ENCODE measurements at regions not wholly inside any gene's neighbourhood (a gene's known extent, or its start where the extent isn't known, plus 50 kb on each side); places are given as distances from the start of the nearest gene placed in this dataset.
"Not testable (repeated sequence)": the region's sequence is repeated elsewhere in the genome, so short reads cannot be mapped to it uniquely, and the experiment has no call there.

GRCh38 chr14:53286301-53286700, 133.2 kb upstream of the DDHD1 start:
- no peak for DNase-seq (ENCODE audit: low spot score)

- DNase-seq (ENCODE audit: low spot score): no peak
These were observed 132.7 kb upstream of the DDHD1 start for GRCh38 chr14:53285821-53286220.

- no peak for DNase-seq (ENCODE audit: low spot score)
These were observed 131.9 kb upstream of the DDHD1 start for GRCh38 chr14:53285064-53285463.

GRCh38 chr14:53278602-53279506, 125.7 kb upstream of the DDHD1 start:
- no peak for DNase-seq (ENCODE audit: low spot score)

DNA sequence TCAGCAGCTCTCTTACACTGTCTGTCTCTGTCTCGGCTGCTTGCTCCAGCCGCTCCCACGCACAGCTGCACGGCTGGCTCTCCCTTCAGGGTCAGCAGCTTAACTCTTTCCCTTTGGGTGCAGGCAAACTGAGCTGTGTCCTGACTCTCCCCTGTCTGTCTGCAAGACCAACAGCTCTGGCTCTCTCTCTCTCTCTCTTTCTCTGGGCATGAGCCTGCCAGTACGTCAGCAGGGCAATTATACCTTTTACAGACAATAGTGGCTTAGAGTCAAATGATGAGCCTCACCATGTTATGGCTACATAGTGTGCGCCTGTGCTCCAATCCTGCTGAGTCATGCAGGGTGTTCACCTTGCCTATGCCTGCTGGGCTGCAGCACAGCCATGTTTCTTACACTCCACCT, 120.5 kb upstream of the DDHD1 start:
- no peak for DNase-seq (ENCODE audit: low spot score)

GRCh38 chr14:53265025-53265424, 111.9 kb upstream of the DDHD1 start:
- DNase-seq (ENCODE audit: low spot score): no peak

DNA sequence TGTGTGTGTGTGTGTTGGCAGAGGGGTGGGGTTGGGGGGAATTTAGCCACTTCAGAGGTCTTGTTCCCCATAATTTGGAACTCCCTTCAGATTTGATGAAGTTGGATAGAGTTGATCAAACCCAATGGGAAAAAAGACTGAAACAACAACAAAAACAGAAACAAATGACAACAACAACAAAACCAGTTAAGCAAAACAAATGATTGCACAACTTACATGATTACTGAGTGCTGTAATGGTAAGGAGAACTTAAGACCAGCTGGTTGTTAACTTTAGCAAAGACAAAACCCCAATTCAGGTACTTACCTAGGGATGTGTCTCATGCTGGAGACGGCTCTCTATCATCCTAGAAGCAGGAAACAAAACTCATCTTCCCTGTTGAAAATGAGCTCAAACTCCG, 107.8 kb upstream of the DDHD1 start:
- no peak for DNase-seq (ENCODE audit: low spot score)

DNA sequence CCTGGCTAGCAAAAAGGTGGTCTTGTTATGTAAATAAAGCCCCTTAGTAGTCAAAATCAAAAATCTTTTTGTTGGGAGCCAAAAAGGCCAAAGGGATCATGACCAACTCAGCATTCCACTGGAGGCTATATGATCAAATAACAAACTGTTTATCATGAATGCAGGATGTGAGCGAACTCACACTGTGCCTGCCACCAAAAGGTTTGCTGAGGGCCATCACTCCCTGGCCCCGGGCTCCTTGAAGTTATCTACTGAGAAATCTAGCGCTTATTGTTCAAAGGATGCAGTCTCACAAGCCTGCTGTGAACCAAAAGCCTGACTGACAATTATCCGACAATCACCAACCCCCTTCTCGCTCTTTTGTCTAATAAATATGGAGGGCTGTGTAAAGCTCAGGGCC, 107.2 kb upstream of the DDHD1 start:
- no peak for DNase-seq (ENCODE audit: low spot score)

- no peak for DNase-seq (ENCODE audit: low spot score)
These were observed 99.0 kb upstream of the DDHD1 start for GRCh38 chr14:53252141-53252540.

GRCh38 chr14:53249059-53249458, 95.9 kb upstream of the DDHD1 start:
- DNase-seq (ENCODE audit: low spot score): no peak

DNA sequence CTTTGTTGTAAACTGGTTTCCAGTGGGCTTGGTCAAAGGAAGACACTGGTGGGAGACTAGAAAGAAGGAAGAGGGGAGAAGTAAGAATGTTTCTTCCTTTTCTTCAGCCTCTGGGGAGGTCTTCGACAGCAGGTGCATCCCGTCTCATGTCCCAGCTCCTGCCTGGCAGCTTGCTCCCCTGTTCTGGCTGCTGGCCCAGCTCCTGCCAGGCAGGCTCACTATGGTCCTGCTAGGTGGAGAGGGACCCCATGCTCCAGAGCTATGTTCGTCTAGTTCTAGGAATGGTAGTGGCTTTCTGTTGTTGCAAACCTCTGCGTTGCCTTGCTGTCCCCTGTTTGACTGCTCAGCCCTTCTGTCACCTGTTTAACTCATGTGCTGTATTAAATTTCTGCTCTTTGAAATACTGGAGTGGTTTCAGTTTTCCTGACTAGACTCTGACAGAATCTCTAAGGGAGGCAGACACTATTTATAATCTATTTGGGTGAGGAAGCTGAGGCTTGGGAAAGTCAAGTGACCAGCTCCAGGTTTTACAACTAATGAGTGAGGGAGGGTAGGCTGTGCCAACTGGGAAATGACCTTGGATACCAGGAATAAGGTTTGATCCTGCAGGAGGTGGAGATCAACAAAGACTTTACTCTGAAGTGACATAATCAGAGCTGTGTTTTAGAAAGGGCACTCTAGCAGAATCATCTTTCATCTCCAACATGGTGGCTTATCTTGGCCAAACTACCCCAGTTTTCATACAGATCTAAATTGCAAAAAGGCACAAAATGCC, 94.7 kb upstream of the DDHD1 start:
- no peak for DNase-seq (ENCODE audit: low spot score)

DNA sequence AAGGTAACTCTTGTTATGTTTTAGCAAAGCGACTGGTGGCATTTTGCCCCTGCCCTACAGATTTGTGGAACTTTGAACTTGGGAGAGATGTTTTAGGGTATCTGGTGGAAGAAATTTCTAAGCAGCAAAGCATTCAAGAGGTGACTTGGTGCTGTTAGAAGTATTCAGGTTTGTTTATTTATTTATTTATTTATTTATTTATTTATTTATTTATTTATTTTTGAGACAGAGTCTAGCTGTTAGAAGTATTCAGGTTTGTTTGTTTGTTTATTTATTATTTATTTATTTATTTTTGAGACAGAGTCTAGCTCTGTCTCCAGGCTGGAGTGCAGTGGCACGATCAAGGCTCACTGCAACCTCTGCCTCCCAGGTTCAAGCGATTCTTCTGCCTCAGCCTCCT, 89.8 kb upstream of the DDHD1 start:
- DNase-seq (ENCODE audit: low spot score): not testable (repeated sequence)

- DNase-seq (ENCODE audit: low spot score): no peak
These were observed 84.4 kb upstream of the DDHD1 start for GRCh38 chr14:53237488-53237887.

GRCh38 chr14:53236708-53237107, 83.6 kb upstream of the DDHD1 start:
- DNase-seq (ENCODE audit: low spot score): no peak

DNA sequence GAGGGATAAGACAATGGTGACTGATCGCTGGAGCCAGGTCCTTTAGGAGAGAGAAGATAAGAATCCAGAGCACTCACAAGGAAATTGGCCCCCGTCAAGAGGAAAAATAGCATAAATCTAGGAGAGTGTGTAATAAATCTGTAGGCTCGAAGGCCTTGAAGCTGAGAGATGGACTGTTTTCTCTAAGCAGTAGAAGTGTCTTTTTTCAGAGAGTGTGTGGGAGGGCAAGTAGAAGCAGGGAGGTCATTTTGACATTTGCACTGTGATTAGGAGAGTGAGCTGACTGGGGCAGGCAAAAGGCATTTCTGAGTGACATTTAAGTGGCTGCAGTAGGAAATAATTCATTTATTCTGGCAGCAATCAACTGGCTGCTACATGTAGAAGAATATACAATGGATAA, 78.0 kb upstream of the DDHD1 start:
- no peak for DNase-seq (ENCODE audit: low spot score)

- no peak for DNase-seq (ENCODE audit: low spot score)
These were observed 75.8 kb upstream of the DDHD1 start for GRCh38 chr14:53228966-53229365.

GRCh38 chr14:53227154-53227718, 74.1 kb upstream of the DDHD1 start:
- no peak for DNase-seq (ENCODE audit: low spot score)

DNA sequence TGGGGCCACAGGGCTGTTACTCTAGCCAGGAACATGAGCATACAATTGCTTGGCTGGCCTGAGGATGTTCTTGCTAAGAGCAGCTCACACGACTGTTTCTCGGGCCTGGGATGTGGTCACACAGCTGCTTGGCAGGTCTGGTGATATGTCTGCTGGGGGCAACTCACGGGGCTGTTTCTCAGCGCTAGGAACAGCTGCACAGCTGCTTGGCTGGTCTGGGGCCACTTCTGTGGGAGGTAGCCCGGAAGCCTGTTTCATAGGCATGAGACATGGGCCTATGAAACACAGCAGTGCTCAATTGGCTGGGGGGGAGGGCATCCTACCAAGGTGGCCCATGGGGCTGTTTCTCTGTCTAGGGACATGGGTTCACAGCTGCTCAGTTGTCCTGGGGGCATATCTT, 73.4 kb upstream of the DDHD1 start:
- no peak for DNase-seq (ENCODE audit: low spot score)

GRCh38 chr14:53220914-53221313, 67.8 kb upstream of the DDHD1 start:
- DNase-seq (ENCODE audit: low spot score): no peak

GRCh38 chr14:53218161-53218560, 65.0 kb upstream of the DDHD1 start:
- DNase-seq (ENCODE audit: low spot score): no peak

DNA sequence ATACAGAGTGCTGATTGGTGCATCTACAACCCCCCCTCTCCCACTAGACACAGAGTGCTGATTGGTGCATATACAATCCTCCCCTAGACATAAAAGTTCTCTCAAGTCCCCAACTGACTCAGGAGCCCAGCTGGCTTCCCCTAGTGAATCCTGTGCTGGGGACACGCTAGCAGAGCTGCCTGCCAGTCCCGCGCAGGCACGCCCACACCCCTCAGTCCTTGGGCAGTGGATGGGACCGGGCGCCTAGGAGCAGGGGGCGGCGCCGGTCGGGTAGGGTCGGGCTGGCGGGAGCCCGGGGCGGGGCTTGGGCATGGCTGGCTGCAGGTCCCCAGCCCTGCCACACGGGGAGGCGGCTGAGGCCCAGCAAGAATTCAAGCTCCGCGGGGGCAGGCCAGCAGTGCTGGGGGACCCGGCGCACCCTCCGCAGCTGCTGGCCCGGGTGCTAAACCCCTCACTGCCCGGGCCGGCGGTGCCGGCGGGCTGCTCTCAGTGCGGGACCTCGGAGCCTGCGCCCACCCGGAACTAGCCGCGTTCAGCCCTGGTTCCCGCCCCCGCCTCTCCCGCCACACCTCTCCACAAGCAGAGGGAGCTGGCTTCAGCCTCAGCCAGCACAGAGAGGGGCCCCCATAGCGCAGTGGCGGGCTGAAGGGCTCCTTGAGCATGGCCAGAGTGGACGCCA, 64.3 kb upstream of the DDHD1 start:
- peak; percentile 73 for DNase-seq (ENCODE audit: low spot score)

- not testable (repeated sequence) for DNase-seq (ENCODE audit: low spot score)
These were observed 63.8 kb upstream of the DDHD1 start for GRCh38 chr14:53216955-53217315.

Data from activated CD4-positive, alpha-beta T cell treated with anti-CD3 and anti-CD28 coated beads, Interleukin-2, Interleukin-4, amounts not matched to agents 100 ng/mL and 50 ng/mL, durations not matched to agents 16 hours and 8 hours (primary cell).